Caki2 (cell line): ENCODE measurements at regions not wholly inside any gene's neighbourhood (a gene's known extent, or its start where the extent isn't known, plus 50 kb on each side); places are given as distances from the start of the nearest gene placed in this dataset.

Experiments
- DNase-seq: peaks from one replicate; pipeline ENCODE4 v3.0.0-alpha.2; 2015; ENCODE audit warnings: low read depth
- in situ Hi-C: cut with HindIII; loops from 2 replicates; pipeline ENCODE4 v1.10.0; 2016; ENCODE audit warnings: low sequenced_read_pairs, low pct_unique_long_range_greater_than_20kb, mixed read lengths

DNA sequence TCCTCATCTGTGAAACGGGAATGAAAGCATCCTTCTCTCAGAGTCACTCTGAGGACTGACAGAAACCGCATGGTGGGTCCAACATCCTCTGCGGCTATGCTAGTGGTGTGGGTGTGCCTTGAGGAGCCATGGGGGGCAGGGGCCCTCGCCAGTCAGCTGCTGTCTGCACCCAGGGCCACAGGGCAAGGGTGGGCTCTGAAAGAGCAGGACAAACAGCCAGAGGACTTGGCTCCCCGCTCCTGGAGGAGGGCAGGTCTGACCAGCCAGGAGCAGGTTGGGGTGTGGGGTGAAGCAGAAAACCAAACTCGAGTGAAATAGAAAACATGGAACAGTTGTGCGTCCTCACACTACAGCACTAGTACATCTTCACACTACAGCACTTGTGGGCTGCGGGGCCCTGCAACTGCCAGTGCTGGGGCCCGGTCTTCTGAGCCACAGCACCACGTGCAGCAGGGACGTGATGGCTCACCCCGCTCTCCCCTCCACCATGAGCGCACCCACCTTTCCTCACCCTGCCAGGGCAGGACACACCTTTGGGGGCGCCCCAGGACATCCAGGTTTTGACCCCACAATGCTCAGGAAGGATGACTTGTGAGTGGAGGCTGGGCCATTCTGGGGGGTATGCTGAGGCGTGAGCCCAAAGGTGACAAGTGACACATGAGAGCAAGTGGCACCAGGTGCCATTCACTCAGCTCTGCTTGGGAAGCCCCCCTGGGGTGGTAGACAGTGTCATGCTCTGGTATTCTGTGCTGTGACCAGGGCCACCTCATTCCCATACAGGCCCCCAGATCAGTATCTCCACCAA lies 96.1 kb upstream of the RET start:
- in situ Hi-C loops: no loop called here

DNA sequence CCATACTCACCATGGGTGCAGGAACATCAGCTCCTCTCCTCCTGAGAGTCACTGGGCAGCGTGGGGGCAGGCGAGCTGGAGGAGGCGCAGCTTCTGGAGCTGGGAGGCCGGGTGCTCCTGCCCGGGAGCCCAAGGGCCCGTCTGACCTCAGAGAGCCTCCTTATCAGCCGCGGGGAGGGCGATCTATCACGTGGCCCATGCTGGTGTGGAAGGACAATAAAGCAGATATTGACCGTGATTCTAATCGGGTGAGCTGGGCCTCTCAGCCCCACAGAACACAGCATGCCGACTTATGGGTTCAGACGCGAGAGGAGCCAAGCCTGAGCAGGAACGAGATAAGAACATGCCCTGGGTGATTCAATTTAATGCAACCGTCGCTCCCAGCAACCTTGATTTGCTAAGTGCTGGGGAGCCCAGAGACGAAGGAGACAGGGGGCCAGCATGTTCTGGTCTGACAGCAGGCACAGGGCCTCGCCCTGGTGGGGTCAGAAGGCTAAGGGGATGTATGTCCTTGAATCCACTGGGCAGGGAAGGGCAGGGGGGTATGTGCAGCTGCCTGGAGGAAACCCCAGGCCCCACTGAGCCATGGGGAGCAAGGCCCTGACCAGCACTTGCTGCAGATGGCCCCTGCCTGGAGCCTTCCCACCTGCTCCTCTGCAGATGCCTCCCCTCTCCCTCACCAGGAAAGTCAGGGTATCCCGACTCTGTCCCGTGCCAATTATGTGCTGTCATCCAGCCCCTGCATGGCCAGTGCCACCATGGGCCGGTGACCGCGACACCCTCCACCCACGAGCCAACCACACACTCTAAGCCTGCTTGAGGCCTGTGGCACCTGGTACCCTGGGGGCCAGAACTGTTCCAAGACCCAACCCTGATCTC lies 95.3 kb upstream of the RET start:
- no peak for DNase-seq
- in situ Hi-C loops: no loop called here

More for the DNA sequence above, 96.1 kb upstream of the RET start:
- no peak for DNase-seq

DNA sequence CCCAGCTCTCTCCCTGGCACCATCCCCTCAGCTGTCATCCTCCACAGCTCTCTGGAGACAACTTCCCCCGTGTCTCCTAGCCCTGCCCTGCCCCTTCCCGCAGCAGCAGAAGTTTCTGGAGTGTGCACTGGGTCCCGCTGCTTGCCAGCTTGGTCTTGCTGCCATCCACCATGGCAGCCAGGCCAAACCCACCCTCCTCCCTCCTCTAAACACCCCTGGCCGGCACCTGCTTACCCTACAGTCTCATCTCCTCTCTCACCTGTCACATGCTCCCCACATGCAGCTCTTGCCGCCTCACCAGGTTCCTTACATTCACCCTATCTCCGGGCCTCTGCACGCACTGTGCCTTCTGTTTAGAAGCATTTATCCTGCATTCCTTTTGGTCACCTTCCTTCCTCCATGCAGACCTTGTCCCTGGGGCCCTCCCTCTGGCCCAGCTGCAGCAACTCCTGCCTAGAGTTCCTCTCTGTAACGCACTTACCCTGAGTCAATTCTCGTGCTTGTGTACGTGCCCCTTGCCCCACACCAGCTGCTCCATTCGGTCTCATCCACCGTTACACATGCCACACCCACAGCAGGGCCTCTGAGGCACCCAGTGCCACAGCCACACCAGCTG lies 93.9 kb upstream of the RET start:
- in situ Hi-C loops: no loop called here

DNA sequence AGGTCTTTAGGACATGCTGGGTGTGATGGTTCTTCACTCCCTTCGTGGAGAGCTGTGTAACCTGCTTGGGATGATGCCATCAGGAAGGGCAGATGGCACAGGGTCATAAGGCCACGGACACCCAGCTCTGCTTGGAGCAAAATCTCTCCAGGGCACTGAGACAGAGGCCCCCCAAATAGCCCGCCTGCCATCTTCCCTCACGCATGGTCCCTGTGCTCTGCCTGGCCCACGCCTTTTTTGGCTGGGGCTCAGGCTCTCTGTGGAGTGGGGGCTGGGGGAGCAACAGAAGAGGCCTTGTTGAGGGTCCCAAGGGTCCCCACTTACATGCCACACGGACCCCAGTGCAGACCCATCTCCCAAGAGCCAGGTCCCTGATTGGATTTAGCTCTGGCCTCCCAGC lies 93.3 kb upstream of the RET start:
- no peak for DNase-seq
- in situ Hi-C loops: no loop called here

More for the DNA sequence above, 93.9 kb upstream of the RET start:
- no peak for DNase-seq

GRCh38 chr10:42984035-42984610 lies 92.7 kb upstream of the RET start:
- in situ Hi-C loops: no loop called here
- DNase-seq: no peak

- DNase-seq: no peak
- in situ Hi-C loops: no loop called here
Observed at GRCh38 chr10:42984761-42985325, 92.0 kb upstream of the RET start.

GRCh38 chr10:42985436-42986316 lies 91.2 kb upstream of the RET start:
- DNase-seq: no peak
- in situ Hi-C loops: no loop called here

DNA sequence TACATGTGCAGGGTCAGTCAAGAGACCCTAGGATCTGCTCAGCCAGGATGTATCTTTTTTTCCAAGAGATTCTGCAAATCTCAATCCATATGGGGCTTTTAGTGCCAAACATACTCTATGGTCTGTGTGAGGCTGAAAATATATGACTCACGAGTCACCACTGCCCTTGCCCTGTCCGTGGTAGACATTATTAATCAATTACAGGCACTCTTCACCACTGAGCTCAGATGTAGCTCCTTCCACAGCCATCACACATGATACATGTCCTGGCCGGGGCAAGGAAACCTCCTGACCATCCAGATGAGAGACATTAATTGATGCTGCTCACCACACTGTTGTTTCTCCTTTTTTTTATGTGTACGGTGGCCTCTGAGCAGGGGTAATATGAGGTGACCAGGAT lies 90.2 kb upstream of the RET start:
- DNase-seq: no peak
- in situ Hi-C loops: no loop called here

DNA sequence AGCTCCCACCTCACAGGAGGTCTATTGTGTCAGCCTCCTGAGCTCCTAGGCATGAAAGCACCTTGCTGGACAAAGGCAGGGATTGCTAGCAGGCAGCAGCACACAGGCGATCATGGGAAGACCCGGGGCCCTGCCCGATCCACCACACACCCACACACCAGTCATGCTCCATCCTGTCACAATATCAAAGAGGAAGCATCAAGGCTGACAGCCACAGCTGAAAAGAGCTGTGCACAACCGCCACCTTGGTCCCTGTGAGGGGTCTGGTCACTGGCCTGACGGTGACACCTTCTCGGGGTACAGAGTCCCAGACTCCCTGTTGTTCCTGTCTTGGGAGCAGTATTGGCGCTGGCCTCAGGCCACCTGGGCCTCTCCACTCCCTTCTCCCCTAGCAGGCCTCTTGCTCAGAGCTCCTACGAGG lies 89.7 kb upstream of the RET start:
- no peak for DNase-seq
- in situ Hi-C loops: no loop called here

DNA sequence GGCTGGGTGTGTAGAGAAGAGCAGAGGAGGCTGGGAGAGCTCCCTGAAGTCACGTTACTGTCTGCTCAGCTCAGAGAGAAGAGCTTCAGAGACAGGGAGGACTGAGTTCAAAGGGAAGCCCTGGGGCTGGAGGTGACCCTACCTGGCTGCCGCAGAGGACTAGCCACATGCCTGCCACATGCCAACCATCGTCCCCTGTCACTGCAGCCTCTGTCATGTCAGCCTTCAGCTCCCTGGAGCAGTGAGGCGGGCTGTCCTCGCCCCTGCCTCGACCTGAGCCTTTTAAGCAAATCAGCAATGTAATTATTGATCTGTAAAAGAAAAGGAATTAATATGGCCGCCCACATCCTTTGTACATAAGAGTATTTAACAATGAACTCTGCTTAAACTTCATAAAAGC lies 89.3 kb upstream of the RET start:
- in situ Hi-C loops: no loop called here

DNA sequence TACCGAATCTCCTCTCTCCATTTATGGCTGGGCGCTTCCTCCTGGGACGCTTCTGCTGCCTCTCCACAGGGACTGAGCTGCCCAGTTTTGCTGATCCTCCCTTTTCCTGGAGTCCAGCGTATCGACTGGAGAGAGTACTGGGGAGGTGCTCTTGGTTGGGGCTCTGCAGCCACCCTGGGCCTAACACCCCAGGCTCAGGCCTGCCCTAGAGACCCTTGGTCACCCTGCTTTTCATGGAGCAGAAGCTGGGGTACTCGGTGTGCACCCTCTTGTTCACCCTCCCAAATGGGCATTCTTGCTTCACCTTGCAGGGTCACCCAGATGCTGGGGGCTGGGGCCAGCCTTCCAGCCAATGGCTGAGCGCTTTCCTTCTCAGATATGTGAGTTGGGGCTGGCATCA lies 88.8 kb upstream of the RET start:
- in situ Hi-C loops: no loop called here

More for the DNA sequence above, 89.3 kb upstream of the RET start:
- DNase-seq: no peak

GRCh38 chr10:42988517-42989395 lies 88.1 kb upstream of the RET start:
- no peak for DNase-seq
- in situ Hi-C loops: no loop called here

More for the DNA sequence above, 88.8 kb upstream of the RET start:
- no peak for DNase-seq

- in situ Hi-C loops: no loop called here
- no peak for DNase-seq
Observed at GRCh38 chr10:42989481-42989921, 87.4 kb upstream of the RET start.

GRCh38 chr10:42990016-42990720 lies 86.7 kb upstream of the RET start:
- no peak for DNase-seq
- in situ Hi-C loops: no loop called here

DNA sequence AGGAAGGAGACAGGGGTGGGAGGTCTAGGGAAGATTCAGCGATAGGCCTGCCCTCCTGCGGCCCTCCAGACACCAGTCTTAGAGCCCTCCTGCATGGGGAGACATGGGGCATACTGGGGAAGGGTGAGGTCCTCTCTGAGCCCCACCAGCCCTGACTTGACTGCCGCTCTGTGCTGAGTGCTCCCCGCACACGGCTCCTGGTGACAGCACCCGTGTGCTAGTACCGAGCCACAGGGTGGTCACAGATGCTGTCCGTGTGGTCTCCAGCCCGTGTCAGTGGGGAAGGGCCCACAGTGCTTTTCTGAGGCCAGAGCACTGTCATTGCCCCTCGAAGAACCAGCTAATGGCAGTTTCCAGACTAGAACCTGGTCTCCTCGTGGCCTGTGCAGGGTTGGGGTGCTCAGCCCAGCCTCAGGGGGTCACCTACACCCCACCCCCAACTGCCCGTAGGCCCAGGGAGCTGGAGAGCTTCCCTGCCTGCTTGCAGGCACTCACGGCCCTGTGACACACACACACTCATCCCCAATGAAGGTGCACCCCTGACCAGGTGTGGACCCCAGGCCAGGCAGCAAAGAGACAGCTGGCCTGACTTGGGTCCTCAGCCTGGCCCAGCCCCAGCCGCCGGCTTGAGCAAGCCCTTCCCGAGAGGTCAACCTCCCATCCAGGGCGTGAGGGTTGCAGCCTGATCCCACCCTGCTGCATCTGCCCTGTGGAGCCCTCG lies 86.0 kb upstream of the RET start:
- DNase-seq: no peak
- in situ Hi-C loops: no loop called here
